ENCODE measurements at regions not wholly inside any gene's neighbourhood (a gene's known extent, or its start where the extent isn't known, plus 50 kb on each side); places are given as distances from the start of the nearest gene placed in this dataset.
"Not testable (repeated sequence)": the region's sequence is repeated elsewhere in the genome, so short reads cannot be mapped to it uniquely, and the experiment has no call there.

DNA sequence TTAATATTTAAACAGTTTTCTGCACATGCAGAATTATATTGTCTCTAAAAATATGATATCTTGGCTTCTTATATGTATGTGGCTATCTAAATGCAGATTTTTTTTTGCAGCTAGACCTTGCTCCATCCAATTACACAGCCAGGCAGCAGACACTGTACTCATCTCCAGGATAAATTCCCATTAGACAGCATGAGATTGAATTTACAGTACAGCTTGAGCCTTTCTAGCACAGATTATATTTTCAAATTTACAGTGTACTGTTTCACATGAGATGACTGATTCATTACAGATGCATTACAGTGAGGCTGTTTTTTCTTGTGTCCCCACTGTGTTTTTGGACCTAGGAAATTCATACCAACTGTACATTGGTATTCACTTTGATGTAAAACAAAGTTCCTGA, 134.9 kb downstream of the OTOL1 start:
- Mint-ChIP-seq H3K27ac (no peak overlapping the region), H3K4me3 (no peak overlapping the region), H3K36me3 (ENCODE audit: low read depth) (no peaks in the 10 kb centered on the region), H3K9me3 (no peaks in the 10 kb centered on the region), H3K4me1 (ENCODE audit: low read depth) (no peaks in the 10 kb centered on the region), H3K27me3 (ENCODE audit: insufficient read depth) (no peaks in the 10 kb centered on the region)
- intact Hi-C loops (cut with micrococcal nuclease), result no loop called here
- no peak for DNase-seq (ENCODE audit: low spot score)

DNA sequence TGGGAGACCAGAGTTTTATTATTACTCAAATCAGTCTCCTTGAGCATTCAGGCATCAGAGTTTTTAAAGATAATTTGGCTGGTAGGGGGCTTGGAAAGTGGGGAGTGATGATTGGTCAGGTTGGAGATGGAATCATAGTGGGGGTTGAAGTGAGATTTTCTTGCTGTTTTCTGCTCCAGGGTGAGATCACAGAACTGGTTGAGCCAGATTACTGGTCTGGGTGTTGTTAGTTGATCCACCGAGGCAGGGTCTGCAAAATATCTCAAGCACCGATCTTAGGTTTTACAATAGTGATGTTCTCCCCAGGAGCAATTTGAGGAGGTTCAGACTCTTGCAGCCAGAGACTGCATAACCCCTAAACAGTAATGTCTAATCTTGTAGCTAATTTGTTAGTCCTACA, 141.0 kb downstream of the OTOL1 start:
- no peak for DNase-seq (ENCODE audit: low spot score)
- no peak overlapping the region for H3K27ac Mint-ChIP-seq
- intact Hi-C loops (cut with micrococcal nuclease), result no loop called here

DNA sequence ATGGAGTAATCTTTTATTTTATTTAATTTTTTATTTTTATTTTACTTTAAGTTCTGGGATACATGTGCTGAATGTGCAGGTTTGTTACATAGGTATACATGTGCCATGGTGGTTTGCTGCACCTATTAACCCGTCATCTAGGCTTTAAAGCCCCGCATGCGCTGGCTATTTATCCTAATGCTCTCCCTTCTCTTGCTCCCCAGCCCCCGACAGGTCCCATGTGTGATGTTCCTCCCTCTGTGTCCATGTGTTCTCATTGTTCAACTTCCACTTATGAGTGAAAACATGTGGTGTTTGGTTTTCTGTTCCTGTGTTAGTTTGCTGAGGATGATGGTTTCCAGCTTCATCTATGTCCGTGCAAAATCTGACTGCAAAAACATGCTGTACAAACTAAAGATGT, 142.5 kb downstream of the OTOL1 start:
- intact Hi-C loops (cut with micrococcal nuclease); H3K36me3 Mint-ChIP-seq (ENCODE audit: low read depth); H3K4me1 Mint-ChIP-seq (ENCODE audit: low read depth); H3K9me3 Mint-ChIP-seq; DNase-seq (ENCODE audit: low spot score); H3K4me3 Mint-ChIP-seq; H3K27ac Mint-ChIP-seq; H3K27me3 Mint-ChIP-seq (ENCODE audit: insufficient read depth): not testable (repeated sequence)

More for the DNA sequence above, 141.0 kb downstream of the OTOL1 start:
- no peaks in the 10 kb centered on the region for H3K9me3 Mint-ChIP-seq
- no peak overlapping the region for H3K4me3 Mint-ChIP-seq
- H3K27me3 Mint-ChIP-seq (ENCODE audit: insufficient read depth), result no peaks in the 10 kb centered on the region
- H3K4me1 Mint-ChIP-seq (ENCODE audit: low read depth), result no peaks in the 10 kb centered on the region
- no peaks in the 10 kb centered on the region for H3K36me3 Mint-ChIP-seq (ENCODE audit: low read depth)

DNA sequence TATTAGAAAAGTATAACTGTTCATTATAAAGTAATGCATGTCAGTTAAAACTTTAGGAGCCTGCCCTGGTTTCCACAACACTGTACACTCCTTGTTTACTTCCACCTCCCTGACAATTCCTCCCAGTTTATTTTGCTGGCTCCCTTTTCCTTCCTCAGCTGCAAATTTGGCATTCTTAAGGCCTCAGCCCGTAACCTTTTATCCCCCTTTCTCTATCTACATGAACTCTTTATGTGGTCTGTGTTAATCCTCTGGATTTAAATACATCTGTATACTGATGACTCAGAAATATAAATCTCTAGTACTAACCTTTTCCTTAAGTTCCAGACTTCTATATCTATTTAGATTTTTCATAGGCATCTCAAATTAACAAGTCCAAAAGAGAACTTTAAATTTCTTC, 143.6 kb downstream of the OTOL1 start:
- Mint-ChIP-seq H3K36me3 (ENCODE audit: low read depth) (no peaks in the 10 kb centered on the region), H3K4me1 (ENCODE audit: low read depth) (no peaks in the 10 kb centered on the region), H3K27ac (no peak overlapping the region), H3K27me3 (ENCODE audit: insufficient read depth) (no peaks in the 10 kb centered on the region), H3K9me3 (no peaks in the 10 kb centered on the region), H3K4me3 (no peak overlapping the region)
- no peak for DNase-seq (ENCODE audit: low spot score)
- intact Hi-C loops (cut with micrococcal nuclease), result no loop called here

DNA sequence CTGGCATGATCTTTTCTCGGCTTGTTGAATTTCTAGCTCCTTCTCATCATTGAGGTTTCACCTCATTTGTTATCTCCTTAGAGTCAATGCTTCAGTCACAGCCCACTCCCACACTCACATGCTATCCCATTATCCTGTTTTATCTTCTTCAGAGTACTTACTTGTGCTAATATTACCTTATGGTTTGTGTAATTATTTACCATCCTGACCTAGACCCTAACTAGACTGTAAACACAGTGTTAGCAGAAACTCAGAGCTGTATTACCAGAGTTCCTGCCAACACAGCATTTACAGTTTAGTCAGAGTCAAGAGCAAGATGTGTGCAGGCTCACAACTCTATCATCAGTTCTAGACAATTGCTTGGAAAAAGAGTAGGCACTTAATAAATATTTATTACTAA, 144.7 kb downstream of the OTOL1 start:
- Mint-ChIP-seq H3K27ac (no peak overlapping the region), H3K4me1 (ENCODE audit: low read depth) (no peaks in the 10 kb centered on the region), H3K4me3 (no peak overlapping the region), H3K36me3 (ENCODE audit: low read depth) (no peaks in the 10 kb centered on the region), H3K9me3 (no peaks in the 10 kb centered on the region), H3K27me3 (ENCODE audit: insufficient read depth) (no peaks in the 10 kb centered on the region)
- DNase-seq (ENCODE audit: low spot score), result no peak
- intact Hi-C loops (cut with micrococcal nuclease), result no loop called here

DNA sequence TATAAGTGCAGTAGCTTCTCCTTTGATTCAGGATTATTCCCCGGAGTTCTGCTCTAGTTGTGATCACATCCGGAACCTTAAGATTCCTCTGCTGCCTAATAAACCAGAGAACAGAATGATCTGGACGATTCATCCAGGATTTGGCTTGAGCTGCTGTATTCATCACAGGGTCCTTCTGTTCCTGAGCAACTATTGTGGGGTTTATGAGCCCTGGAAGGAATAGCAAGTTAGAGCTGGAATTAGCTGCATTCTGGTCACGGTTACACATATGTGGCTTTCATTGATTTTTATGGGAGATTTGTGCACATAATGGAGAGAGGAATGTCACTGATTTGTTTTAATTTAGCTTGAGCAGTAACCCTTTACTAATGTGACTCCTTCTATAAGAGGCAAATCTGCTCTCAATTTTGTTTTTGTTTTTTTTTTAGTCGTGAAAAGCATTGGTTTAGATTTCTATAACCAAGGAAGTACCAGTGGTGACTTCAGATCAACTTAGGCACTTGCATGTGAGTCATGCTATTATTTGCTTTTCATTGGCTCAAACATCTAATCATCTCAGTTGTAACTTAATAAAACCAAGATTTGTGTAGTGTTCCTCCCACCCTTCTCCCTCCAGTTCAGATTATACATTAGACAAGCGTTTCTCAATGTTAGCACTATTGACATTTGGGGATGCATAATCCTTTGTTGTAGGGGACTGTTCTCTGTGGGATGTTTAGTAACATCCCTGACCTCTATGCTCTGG, 148.5 kb downstream of the OTOL1 start:
- no peak overlapping the region for H3K27ac Mint-ChIP-seq
- no peaks in the 10 kb centered on the region for H3K36me3 Mint-ChIP-seq (ENCODE audit: low read depth)
- DNase-seq (ENCODE audit: low spot score), result no peak
- no peaks in the 10 kb centered on the region for H3K4me1 Mint-ChIP-seq (ENCODE audit: low read depth)
- intact Hi-C loops (cut with micrococcal nuclease), result no loop called here
- H3K4me3 Mint-ChIP-seq, result no peak overlapping the region
- no peaks in the 10 kb centered on the region for H3K27me3 Mint-ChIP-seq (ENCODE audit: insufficient read depth)
- H3K9me3 Mint-ChIP-seq, result no peaks in the 10 kb centered on the region

DNA sequence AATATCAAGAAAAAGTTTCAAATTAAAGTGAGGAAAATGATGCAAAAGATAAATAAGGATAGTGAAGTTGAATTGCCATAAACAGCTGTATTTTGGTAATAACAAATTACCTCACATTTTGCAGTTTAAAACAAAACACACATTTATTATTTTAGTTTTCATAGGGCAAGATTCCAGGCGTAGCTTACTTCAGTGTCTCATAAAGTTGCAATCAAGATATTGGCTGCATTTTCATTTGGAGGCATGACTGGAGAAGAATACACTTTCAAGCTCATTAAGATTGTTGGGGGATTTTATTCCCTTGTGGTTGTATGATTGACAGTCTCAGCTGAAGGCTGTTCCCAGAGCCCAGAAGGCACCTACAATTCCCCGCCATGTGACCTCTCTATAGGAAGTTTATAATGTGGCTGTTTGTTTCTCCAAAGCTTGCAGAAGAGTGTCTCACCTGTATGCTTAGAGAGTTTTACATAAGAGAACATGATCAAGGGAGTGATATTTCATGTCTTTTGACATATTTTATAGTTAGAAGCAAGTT, 151.4 kb downstream of the OTOL1 start:
- no peaks in the 10 kb centered on the region for H3K9me3 Mint-ChIP-seq
- no peak overlapping the region for H3K27ac Mint-ChIP-seq
- H3K36me3 Mint-ChIP-seq (ENCODE audit: low read depth), result no peaks in the 10 kb centered on the region
- no peaks in the 10 kb centered on the region for H3K4me1 Mint-ChIP-seq (ENCODE audit: low read depth)
- no peak for DNase-seq (ENCODE audit: low spot score)
- intact Hi-C loops (cut with micrococcal nuclease), result no loop called here
- H3K4me3 Mint-ChIP-seq, result no peak overlapping the region
- H3K27me3 Mint-ChIP-seq (ENCODE audit: insufficient read depth), result no peaks in the 10 kb centered on the region

DNA sequence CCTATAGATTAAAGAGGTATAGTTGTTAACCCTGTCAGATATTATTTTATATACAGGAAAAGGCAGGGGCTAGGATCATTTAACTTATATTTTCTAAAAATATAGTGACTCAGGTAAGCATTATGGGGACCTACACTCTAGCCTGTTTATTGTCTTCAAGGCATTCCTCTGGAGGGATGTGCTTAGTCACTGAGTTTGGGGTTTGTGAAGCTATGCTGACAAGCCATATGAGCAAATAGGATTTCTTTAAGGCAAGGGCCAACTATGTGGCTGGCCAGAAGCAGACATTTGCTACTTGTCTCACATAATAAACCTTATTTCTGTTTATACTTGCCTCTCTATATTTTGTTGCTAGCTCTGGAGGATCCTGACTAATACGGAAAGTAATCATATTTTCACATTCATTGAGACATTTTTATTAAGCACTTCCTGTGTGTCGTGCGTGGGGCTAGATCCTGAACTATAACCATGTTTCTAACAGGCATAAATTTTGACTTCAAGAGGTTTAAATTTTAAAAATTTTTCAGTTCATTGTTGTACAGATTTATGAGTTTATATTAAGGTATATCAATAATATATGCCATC, 153.4 kb downstream of the OTOL1 start:
- intact Hi-C loops (cut with micrococcal nuclease), result no loop called here
- no peaks in the 10 kb centered on the region for H3K4me1 Mint-ChIP-seq (ENCODE audit: low read depth)
- no peaks in the 10 kb centered on the region for H3K36me3 Mint-ChIP-seq (ENCODE audit: low read depth)
- no peak overlapping the region for H3K4me3 Mint-ChIP-seq
- no peaks in the 10 kb centered on the region for H3K27me3 Mint-ChIP-seq (ENCODE audit: insufficient read depth)
- DNase-seq (ENCODE audit: low spot score), result no peak
- H3K27ac Mint-ChIP-seq, result no peak overlapping the region
- no peaks in the 10 kb centered on the region for H3K9me3 Mint-ChIP-seq

DNA sequence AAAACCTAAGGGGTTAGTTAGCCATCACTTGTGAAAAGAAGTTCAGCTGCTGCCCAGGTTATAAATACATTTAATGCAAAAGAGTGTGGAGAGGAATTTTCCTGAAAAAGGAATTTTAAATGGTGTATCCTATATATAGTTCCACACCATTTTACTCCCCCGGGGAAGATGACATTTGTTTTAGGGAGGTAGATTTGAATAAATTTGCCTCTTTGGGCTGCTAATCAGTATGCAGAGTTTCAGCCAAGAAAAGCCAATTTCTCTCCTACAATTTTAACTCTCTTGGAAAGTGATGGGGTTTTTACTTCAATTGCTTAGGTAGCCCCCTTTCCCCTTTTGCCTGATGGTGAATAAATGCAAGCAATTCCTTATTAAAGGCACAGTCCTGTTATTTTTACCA, 161.2 kb downstream of the OTOL1 start:
- H3K27ac Mint-ChIP-seq, result no peak overlapping the region

DNA sequence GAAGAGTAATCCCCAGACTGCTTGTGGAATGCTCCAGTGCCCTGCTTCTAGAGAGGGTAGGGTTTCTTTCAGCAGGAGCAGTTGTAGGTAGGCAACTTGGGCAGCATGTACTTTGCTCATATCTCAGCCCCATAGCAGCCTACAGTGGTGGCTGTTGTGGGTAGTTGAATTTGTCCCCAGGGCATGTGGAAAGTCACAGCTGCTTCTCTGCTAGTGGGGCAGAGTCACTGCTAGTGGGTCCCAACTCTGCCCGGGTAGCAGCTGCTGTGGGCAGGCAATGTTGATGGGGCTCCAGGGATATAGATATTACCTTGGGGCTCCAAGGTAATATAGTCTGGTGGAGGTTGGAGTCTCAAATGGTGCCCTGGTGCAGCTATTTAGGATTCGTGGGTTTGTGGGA, 174.5 kb downstream of the OTOL1 start:
- no peaks in the 10 kb centered on the region for H3K36me3 Mint-ChIP-seq (ENCODE audit: low read depth)
- intact Hi-C loops (cut with micrococcal nuclease), result no loop called here

More for the DNA sequence above, 161.2 kb downstream of the OTOL1 start:
- Mint-ChIP-seq H3K27me3 (ENCODE audit: insufficient read depth) (no peaks in the 10 kb centered on the region), H3K4me3 (no peak overlapping the region), H3K36me3 (ENCODE audit: low read depth) (no peaks in the 10 kb centered on the region), H3K9me3 (no peaks in the 10 kb centered on the region), H3K4me1 (ENCODE audit: low read depth) (no peaks in the 10 kb centered on the region)
- intact Hi-C loops (cut with micrococcal nuclease), result no loop called here
- DNase-seq (ENCODE audit: low spot score), result no peak

DNA sequence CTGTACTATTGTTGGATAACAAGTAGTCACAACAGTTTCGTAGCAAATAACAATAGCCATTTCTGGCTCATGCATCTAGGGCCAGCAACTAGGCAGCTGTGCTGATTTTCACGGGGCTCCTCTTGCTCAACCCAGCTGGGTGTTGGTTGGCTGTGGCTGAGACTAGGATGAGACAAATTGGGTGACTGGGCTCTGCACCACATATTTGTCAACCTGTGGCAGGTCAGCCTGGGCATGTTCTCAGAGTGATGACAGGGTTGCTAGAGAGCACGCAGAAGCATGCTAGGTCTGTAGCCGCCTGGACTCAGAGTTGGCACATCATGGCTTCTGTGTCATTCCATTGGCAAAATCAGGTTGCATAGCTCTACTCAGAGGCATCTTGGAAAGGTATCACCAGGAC, 175.9 kb downstream of the OTOL1 start:
- Mint-ChIP-seq H3K4me1 (ENCODE audit: low read depth) (no peaks in the 10 kb centered on the region), H3K27ac (no peak overlapping the region), H3K27me3 (ENCODE audit: insufficient read depth) (no peaks in the 10 kb centered on the region), H3K9me3 (no peaks in the 10 kb centered on the region), H3K36me3 (ENCODE audit: low read depth) (no peaks in the 10 kb centered on the region), H3K4me3 (no peak overlapping the region)
- intact Hi-C loops (cut with micrococcal nuclease), result no loop called here
- no peak for DNase-seq (ENCODE audit: low spot score)

More for the DNA sequence above, 174.5 kb downstream of the OTOL1 start:
- no peak for DNase-seq (ENCODE audit: low spot score)
- H3K4me1 Mint-ChIP-seq (ENCODE audit: low read depth), result no peaks in the 10 kb centered on the region
- no peaks in the 10 kb centered on the region for H3K9me3 Mint-ChIP-seq
- no peaks in the 10 kb centered on the region for H3K27me3 Mint-ChIP-seq (ENCODE audit: insufficient read depth)
- no peak overlapping the region for H3K27ac Mint-ChIP-seq
- H3K4me3 Mint-ChIP-seq, result no peak overlapping the region

DNA sequence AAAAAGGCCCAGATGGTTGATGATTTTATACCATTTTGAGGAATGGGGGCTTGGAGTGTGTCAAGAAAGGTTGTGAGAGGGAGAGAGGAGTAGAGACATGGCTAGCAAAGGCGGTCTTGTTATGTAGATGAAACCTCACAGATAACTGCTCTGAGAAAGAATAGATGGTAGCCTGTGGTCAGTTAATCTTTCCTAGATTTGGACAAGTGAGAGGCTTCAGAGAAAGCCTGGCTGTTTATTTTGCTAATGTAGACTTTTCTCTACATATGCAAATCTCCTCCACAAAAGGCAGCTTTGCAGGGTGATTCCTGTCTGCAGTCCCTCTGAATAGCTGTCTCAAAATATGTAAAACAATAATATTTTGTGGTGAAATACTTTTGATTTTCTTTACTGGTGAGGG, 177.3 kb downstream of the OTOL1 start:
- intact Hi-C loops (cut with micrococcal nuclease), result no loop called here
- H3K27me3 Mint-ChIP-seq (ENCODE audit: insufficient read depth), result no peaks in the 10 kb centered on the region

DNA sequence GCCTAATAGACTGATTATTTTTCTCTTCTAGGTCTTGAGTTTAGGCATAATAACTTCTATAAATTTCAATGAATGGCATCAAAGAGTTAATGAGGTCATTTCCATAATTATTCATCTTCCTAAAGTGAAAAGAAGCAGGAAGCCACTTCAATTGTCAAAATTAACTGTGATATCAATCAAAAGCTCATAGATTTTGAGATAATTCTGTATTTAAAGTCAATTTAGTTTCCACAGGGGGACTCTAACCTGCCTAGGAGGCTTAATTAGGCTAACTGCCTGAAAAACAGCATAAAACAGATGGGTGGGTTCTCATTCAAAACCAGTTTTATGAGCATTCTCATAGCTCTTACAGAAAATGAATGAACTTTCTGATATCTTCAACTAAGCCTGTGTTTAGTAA, 177.8 kb downstream of the OTOL1 start:
- H3K36me3 Mint-ChIP-seq (ENCODE audit: low read depth), result no peaks in the 10 kb centered on the region
- H3K4me1 Mint-ChIP-seq (ENCODE audit: low read depth), result no peaks in the 10 kb centered on the region
- no peak overlapping the region for H3K27ac Mint-ChIP-seq
- H3K27me3 Mint-ChIP-seq (ENCODE audit: insufficient read depth), result no peaks in the 10 kb centered on the region
- intact Hi-C loops (cut with micrococcal nuclease), result no loop called here
- DNase-seq (ENCODE audit: low spot score), result no peak
- no peak overlapping the region for H3K4me3 Mint-ChIP-seq
- H3K9me3 Mint-ChIP-seq, result no peaks in the 10 kb centered on the region

More for the DNA sequence above, 177.3 kb downstream of the OTOL1 start:
- no peaks in the 10 kb centered on the region for H3K36me3 Mint-ChIP-seq (ENCODE audit: low read depth)
- H3K9me3 Mint-ChIP-seq, result no peaks in the 10 kb centered on the region
- no peak overlapping the region for H3K4me3 Mint-ChIP-seq
- no peaks in the 10 kb centered on the region for H3K4me1 Mint-ChIP-seq (ENCODE audit: low read depth)
- H3K27ac Mint-ChIP-seq, result no peak overlapping the region
- DNase-seq (ENCODE audit: low spot score), result no peak

All from activated T-helper 1 cell treated with anti-CD3 and anti-CD28 coated beads, Interleukin-12 subunit alpha, Interleukin-12 subunit beta, Interleukin-2, Interleukin-4 antibody, amounts not matched to agents 30 ng/mL and 10 ng/mL and 1 ng/mL, durations not matched to agents 14 hours and 24 hours and 36 hours (primary cell).